HG02852 (cell line): ENCODE measurements at regions not wholly inside any gene's neighbourhood (a gene's known extent, or its start where the extent isn't known, plus 50 kb on each side); places are given as distances from the start of the nearest gene placed in this dataset.
"Not testable (repeated sequence)": the region's sequence is repeated elsewhere in the genome, so short reads cannot be mapped to it uniquely, and the experiment has no call there.

ENCODE experiments used
- ATAC-seq: cut with Tn5 transposase; IDR thresholded peaks from one replicate; pipeline ENCODE4 v1.9.1; 2021; ENCODE audit warnings: mild to moderate bottlenecking, moderate library complexity; ENCODE audit not compliant: unreplicated experiment

DNA sequence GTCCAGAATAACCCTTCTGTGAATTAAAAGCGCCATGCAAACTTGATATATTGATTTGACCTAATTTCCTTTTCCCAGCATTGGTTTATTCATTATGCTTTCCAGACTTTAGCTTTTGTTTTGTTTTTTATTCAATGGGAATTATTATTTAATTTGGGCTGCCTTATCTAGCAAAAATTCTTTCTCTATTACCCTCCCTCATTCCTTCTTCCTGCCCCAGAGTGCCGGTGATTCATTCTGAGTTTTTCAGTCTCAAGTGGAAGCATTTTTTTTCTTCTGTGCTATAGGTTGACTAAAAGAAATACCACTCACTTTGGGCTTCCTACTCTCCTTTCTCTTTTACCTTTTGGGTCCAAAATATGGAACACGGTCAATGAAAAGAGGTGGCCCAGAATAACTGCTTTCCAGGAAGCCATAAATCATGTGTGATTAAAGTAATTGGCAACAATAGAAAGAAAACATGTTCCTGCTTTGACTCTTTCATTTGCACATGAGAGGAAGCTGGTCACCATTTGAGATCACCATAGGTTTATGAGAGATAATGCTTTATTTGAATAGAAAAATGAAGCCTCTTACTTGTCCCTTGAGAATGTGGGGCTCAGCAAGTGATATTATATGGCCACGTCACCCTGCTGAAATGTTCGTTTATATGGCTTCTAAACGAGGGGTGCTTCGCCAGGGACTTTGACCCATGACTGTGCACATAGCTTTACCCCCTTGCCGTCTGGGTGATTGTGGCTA lies 422.8 kb upstream of the ZEB2 start:
- ATAC-seq: no peak

DNA sequence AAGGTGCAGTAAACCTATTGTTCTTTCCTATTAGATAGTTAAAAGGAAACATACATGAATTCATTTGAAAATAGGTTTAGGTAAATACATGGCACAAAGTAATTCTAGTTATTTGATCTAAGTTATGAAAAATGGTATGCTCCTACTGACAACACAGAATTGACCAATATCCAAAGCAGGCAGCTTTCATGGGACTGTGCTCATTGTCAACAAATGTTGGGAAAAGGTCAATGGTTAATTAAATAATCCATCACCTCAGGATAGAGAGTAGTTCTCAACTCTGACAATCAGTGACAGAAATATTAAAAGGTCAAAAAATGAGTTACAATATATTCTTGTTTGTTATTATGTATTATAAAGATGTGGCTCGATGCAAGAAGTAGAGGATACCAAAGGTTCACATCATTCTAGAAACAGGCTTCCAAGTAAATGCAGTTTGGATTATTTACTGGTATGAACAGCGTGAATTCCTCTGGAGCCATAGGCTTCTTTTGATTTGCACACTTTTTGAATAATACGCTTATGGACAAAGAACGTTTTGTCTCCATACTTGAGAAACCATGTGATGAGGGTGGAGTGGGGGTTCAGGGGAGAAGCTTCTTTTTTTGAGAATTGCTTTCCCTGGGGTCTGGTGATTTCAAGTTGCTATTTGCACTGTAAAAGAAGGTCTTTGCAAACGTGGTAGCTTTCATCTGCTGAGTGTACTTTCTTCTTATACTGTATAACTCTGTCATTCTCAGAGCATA lies 422.0 kb upstream of the ZEB2 start:
- no peak for ATAC-seq

DNA sequence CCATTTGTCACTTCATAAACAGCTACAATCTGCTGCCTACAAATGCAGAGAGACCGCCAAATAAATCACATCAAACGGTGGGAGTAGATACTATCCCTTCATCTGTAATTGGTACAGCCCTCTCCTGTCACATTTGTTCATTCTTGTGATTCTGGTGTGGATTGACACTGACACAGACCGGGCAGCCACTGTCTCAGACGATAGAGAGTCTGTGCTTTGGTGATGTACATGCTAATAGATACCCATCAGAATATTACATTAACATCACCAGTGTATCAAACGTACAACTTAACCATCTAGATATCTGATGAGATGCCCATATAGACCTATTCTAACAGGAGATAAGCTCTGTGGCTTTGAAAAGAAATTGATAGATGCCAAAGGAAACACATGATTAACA lies 419.7 kb upstream of the ZEB2 start:
- ATAC-seq: no peak

DNA sequence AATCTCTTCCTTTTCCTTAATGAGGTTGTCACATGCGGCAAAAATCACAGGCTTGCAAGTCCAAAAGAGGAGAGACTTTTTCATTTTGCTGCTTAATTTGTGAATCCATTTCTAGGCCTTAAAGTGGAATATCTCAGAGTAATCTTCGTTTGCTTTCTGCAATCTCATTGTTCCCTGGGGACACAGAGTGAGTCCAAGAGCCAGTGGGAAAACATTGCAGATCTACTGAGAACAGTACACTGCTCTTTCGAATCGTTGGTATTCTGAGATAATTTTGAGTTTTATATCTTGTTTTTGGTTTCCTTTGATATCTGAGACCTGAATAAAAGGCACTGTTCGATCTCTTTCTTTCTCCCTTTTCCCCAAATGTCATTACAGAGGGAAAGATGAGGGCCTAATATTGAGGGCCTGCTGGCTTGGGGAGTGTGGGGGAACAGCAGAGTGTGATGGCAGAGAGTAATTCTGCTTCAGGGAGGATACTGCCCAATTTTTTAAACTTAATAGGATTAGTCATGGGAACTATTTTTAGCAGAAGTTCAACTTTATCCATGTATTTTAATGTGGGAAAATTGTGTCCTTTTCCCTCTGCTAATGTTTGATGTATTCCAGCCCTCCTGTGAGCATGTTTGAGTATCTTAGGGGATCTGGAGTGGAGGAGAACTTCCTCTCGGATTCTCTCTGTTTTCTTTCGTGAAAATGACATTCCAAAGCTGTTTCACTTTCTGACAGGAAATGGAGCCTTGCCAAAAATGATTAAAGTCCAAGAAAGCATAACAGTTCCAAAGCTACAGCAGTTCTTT lies 418.2 kb upstream of the ZEB2 start:
- ATAC-seq: no peak

DNA sequence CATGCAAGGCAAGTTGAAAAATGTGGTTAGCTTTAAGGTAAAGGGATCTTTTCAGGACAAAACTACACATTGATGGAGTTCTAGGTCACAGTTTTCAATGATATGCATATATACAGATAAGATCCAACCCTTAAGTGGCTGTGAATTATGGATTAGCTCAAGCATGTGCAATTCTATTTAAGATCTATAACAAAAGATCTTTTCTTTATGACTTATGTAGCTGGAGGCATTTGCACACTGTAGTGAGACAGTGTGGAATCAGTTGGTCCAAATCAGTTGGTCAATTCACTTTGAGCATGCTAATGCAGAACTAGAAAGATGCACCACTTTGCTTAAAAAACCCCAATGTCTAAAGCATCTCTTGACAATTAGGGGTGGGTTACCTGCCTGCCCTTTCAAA lies 417.1 kb upstream of the ZEB2 start:
- no peak for ATAC-seq

DNA sequence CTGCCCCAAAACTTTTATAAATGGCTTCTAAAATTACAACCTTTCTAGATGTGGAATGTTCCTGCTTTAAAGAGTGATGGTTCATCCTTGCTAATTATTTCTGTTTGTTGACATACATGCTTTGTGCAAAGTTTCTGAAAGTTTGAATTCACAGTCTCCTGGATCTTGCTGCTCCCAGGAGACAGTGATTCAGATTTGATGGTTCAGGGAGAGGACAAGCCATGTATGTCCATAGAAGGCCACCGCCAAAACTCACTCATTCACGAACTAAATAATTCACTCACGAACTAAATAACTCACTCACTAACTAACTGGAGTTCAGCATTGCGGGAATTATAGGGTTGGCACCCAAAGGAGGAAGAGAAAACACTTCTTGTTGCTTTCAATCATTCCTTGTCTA lies 416.5 kb upstream of the ZEB2 start:
- ATAC-seq: no peak

DNA sequence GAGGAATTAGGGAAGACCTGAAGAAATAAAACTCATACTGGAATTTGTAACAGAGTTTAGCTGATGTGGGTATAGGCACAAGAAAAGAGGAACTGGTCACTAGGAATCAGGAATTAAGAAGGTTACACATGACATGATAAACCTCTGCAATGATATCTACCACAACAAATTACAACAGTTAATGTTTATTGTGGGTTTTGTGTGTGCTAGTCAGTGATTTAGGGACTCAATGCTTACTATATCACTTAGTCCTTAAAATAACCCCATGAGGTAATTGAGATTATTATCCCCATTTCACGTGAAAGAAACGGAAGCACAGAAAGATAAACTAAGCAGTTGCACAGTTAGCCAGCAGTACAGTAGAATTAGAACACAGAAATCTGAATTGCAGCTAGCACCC lies 415.8 kb upstream of the ZEB2 start:
- ATAC-seq: no peak

DNA sequence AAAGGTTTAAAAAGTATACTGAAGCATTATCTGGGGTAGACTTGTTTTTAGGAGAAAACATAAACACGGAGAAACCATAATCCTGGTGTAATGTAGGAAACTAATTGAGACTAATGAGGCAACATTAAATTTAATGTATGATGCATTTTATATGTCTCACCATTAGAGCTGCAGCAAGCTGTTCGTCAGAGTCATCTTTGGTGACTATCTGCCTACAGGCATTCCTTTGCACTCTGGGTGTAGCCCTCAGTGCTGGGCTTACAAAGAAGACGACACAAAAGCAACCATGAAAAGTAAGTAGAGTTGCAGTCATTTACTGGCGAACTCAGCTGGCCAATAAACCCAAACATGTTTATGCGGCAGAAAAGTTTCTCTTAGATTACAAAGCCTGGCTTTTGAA lies 415.3 kb upstream of the ZEB2 start:
- ATAC-seq: no peak

DNA sequence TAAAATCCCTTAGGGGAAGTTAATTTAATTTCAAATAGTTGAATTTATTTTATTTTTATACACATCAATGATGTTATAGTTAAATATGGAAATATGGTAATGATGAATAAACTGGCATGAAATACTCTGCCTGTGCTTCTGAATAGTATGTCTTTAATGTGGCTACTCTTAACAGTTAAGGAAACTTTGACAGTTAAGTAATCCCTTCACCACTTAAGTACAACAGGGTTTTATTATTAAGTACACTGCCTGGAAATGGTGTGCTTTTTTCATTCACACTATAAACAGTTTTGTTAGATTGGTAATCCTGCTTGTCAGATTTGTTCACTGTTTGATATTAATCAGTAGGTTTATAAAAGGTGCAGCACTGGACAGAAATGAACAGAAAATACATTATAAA lies 412.0 kb upstream of the ZEB2 start:
- ATAC-seq: no peak

DNA sequence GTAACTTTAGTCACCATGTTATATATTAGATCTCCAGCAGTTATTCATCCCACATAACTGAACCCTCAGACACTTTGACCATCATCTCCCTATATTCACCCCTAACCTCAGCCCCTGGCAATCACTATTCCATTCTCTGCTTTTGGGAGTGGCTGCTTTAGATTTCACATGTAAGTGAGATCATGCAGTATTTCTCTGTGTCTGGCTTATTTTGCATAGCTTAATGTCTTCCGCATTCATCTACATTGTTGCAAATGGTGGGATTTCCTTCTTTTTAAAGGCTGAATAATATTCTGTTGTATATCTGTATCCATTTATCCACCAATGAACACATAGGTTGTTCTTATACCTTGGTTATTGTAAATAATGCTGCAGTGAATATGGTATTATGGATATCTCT lies 411.6 kb upstream of the ZEB2 start:
- no peak for ATAC-seq

DNA sequence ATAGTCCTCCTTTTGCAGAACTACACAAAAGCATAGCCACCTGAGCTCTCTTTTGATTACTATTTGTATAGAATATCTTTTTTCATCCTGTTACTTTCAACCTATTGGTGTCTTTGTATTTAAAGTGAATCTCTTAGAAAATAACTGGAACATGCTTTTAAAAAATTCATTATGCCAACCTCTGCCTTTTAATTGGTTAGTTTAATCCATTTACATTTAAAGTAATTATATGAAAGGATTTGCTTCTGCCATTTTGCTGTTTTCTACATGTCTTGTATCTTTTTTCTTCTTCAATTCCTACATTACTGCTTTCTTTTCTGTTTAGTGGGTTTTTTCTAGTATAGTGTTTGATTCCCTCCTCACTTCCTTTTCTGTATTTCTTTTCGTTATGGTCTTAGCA lies 407.5 kb upstream of the ZEB2 start:
- ATAC-seq: no peak

DNA sequence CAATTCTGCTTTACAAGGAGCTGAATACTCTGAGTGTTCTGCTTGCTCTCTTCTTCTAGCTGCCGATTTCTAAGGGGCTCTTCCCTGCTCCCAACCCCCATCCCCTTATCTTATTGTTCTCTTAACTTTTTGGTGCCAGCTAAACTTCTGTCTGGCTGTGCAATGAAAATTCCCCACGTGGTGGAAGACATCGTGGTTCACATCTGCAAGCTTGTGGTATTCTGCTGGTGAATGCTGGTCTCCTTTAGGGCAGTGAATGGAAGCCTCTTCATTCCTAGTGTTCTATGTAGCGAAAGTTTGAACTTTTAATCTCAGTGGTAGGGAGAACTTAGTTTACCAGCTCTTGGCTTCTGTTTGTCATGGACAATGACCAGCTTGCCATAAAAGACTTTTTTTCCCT lies 406.0 kb upstream of the ZEB2 start:
- ATAC-seq: no peak

DNA sequence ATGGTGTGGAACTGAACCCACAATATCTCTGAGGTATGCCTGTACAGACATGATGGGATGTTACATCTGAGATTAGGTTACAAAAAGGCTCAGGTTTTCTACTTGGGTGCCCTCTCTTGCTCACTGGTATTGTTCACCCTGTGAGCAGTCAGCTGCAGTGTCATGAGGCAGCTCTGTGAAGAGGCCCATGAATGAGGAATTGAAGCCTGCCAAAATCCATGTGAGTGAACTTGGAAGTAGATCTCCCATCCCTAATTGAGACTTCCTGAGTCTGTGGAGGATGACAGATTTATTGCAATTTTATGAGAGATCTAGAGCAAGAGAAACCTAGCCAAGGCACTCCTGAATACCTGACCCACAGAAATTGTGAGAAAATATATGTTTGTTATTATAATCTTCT lies 404.9 kb upstream of the ZEB2 start:
- no peak for ATAC-seq

DNA sequence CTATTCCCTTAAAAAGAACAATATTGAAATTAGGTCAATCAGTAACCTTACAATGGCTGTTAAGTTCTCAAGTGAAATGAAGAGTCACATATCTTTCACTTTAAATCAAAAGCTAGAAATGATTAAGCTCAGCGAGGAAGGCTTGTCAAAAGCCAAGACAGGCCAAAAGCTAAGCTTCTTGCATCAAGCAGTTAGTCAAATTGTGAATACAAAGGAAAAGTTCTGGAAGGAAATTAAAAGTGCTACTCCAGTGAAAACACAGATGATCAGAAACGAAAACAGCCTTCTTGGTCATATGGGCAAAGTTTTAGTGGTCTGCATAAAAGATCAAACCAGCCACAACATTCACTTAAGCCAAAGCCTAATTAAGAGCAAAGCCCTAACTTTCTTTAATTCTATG lies 402.6 kb upstream of the ZEB2 start:
- ATAC-seq: no peak

DNA sequence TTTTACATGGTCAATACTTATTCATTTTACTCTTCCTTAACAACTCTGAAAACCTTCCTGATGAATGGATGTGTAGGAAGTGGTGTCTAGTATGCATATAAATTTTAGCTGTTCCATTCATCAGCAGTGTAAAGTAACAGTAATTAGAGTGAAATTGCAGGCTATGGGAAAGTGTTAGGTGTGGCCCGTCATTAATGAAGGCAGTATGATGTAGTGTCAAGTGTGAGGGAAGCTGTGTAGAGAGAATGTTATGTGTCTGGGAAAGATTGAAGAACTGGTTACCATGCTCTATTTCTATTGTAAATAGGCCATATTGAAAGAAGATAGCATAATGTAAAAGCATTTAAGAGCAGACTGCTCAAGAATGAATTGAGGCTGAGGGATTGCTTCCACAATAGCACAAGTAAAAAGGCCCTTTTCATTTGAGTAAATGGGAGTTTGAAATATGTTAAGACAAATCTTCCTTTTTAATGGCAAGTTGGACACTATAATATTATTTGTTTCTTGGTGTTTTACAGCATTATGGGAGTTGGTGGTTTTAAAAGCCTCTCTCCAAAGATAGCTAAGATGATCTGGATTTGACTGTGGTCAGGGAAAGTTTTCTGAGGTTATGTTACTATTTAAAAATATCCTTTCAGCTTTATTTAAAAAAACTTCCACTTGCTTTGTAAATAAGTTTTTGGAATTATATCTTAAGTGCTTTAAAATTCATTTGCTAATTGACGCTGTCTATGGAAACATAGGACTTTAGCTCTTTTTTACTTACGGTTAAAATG lies 401.0 kb upstream of the ZEB2 start:
- ATAC-seq: no peak

DNA sequence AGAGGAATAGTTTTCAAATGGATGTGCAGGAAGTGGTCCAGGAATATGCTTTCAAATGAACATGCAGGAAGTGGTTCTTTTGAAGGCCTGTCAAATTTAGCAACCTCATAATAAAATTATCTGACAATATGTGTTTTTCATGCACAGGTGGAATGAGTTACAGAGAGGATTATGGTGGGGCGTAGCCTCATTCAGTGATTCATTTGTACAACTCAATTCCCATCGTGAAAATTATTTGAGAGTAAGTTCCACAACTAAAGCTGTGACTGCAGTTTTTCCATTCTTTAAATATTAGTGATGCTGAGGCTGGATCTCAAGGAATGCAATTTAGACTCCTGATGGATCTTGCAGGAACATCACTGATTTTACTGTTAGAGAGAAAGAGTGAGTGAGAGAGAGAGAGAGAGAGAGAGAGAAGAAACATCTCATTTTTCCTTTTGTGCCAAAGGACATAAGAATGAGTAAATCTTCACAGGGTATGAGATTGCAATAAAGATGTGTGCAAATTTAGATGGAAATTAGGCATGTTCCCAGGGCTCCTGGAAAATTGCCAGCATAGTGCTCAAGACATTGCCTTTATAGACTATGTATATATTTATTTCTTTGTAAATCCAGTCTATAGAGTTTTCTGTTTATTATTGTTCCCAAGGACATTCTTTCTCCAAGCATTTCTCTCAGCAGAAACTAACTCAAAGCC lies 394.9 kb upstream of the ZEB2 start:
- ATAC-seq: no peak

DNA sequence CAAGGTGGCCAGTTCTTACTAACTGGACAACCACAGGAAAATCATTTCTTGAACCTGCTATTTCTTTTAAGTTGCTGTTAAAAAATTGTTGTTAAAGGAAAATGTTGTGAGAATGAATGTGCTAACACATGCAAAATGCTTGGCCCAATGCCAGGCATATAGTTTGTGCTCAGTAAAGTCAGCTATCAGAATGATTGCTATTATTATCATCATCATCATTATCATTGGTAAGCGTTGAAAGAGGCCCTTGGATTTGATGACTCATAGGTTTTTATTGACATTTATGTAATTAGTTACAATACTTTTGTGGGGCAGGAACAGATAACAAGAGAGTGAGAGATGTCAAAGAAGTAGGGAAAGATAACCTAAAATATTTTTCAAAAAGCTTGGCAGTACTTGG lies 394.2 kb upstream of the ZEB2 start:
- ATAC-seq: no peak

DNA sequence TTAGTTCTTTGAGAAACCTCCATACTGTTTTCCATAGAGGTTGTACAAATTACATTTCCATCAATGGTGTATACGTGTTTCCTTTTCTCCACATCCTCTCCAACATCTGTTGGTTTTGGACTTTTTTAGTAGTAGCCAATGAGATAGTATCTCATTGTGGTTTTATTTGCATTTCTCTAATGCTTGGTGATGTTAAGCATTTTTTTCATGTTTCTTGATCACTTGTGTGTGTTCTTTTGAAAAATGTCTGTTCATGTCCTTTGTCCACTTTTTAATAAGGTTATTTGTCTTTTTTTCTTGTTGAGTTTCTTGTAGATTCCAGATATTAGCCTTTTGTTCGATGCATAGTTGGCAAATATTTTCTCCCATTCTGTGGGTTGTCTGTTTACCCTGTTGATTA lies 392.3 kb upstream of the ZEB2 start:
- ATAC-seq: no peak

DNA sequence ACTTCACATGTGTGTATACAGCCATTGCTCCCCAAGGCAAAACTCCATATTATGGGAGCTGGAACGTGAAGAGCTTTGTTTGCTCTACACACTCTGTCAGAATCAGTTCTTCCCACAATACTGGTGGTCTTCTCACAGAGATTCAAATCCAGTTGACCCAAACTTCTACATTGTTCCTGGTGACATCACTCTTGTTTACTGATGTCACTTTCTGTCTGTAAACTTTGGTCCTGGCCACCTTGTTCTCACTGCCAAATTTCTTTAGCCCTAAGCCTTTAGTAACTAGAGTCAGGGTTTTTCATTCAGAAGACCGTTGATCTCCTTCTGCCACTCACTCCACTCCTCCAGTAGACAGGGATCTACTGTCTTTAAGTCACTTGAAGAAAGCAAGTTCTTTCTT lies 386.0 kb upstream of the ZEB2 start:
- ATAC-seq: no peak

DNA sequence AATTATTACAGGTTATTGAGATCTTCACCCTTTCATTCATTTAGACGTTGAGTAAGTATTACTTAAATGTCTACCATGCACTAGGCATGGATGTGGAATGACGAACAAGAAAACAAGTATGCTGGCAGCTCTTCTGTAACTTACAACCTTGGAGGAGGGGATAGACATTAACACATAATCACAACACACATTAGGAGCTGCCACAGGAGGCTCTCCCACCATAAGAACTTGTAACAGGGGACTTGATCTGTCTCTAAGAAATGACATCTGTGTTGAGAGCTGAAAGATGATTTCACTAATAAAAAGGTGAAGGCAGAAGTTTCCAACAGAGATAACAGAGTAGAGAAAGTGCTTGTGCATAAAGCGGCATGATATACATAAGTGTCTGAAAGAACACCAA lies 384.7 kb upstream of the ZEB2 start:
- ATAC-seq: no peak

DNA sequence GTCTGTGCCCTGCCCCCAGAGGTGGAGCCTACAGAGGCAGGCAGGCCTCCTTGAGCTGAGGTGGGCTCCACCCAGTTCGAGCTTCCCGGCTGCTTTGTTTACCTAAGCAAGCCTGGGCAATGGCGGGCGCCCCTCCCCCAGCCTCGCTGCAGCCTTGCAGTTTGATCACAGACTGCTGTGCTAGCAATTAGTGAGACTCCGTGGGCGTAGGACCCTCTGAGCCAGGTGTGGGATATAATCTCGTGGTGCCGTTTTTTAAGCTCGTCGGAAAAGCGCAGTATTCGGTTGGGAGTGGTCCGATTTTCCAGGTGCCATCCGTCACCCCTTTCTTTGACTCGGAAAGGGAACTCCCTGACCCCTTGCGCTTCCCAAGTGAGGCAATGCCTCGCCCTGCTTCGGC lies 383.1 kb upstream of the ZEB2 start:
- ATAC-seq: not testable (repeated sequence)
